OCI-LY1 (cell line): ENCODE measurements at regions not wholly inside any gene's neighbourhood (a gene's known extent, or its start where the extent isn't known, plus 50 kb on each side); places are given as distances from the start of the nearest gene placed in this dataset.

ENCODE experiments used
- CTCF ChIP-seq: fragments of 200-600 bp; sonication (generic), shearing (Covaris generic); IDR thresholded peaks from 2 replicates; pipeline ENCODE4 v1.5.1; 2017; ENCODE audit warnings: mild to moderate bottlenecking, antibody characterized with exemption, low read length, moderate library complexity, mixed read lengths
- EZH2 ChIP-seq: fragments of 200-600 bp; sonication (generic), shearing (Covaris generic); IDR thresholded peaks from 2 replicates; pipeline ENCODE4 v1.8.0; 2017; ENCODE audit warnings: borderline replicate concordance, mixed run types, mild to moderate bottlenecking, antibody characterized with exemption, low read length, moderate library complexity, mixed read lengths

GRCh38 chr17:72338304-72338703 is 217.5 kb downstream of the SOX9 start:
- TF ChIP-seq CTCF (no peak), EZH2 (no peak)
